Esophagus (tissue), 2 donors: ENCODE measurements at regions not wholly inside any gene's neighbourhood (a gene's known extent, or its start where the extent isn't known, plus 50 kb on each side); places are given as distances from the start of the nearest gene placed in this dataset.

Experiments
- H3K27ac ChIP-seq, 2 donors: one replicate each; pipeline ENCODE4 v1.5.1; 2013; ENCODE audit warnings: low read depth in 2 of 2, mild to moderate bottlenecking in 2 of 2, inconsistent platforms in 1 of 2, low read length in 1 of 2, moderate library complexity in 1 of 2
- H3K27me3 ChIP-seq, 2 donors: one replicate each; pipeline ENCODE4 v1.6.1; 2013; ENCODE audit warnings: low read length in 2 of 2, control low read depth in 1 of 2, mild to moderate bottlenecking in 1 of 2; ENCODE audit not compliant: insufficient read depth in 2 of 2, control insufficient read depth in 1 of 2
- H3K36me3 ChIP-seq, 2 donors: one replicate each; pipeline ENCODE4 v1.6.1; 2013; ENCODE audit warnings: low read length in 1 of 2; ENCODE audit not compliant: control insufficient read depth in 2 of 2, insufficient read depth in 2 of 2
- H3K4me1 ChIP-seq, 2 donors: one replicate each; pipeline ENCODE4 v1.6.1; 2013; ENCODE audit warnings: low read length in 1 of 2; ENCODE audit not compliant: control insufficient read depth in 2 of 2, insufficient read depth in 2 of 2
- H3K4me3 ChIP-seq, 2 donors: one replicate each; pipeline ENCODE4 v1.5.1; 2013; ENCODE audit warnings: low read length in 2 of 2, mild to moderate bottlenecking in 2 of 2, low read depth in 1 of 2, moderate library complexity in 1 of 2
- H3K9me3 ChIP-seq, 2 donors: one replicate each; pipeline ENCODE4 v1.6.1; 2013; ENCODE audit warnings: mild to moderate bottlenecking in 2 of 2, low read depth in 1 of 2, low read length in 1 of 2, moderate library complexity in 1 of 2; ENCODE audit not compliant: control insufficient read depth in 2 of 2, insufficient read depth in 1 of 2
- WGBS, 2 donors: extraction: QIAGEN DNeasy Blood & Tissue Kit; methylation state at CpG; one replicate each; pipeline ENCODE4 v1.1.7; 2013; 5-methylcytosine and 5-hydroxymethylcytosine counted together
- donor health status: healthy with polysubstance abuse.
- donor health status: Bipolar disorder and iron deficiency.

- H3K27ac ChIP-seq: no peak overlapping the region
- H3K4me1 ChIP-seq: peaks cover 0 to 3% of the 10 kb centered on the region in 2 donors
- no peaks in the 10 kb centered on the region for H3K36me3 ChIP-seq
- no peaks in the 10 kb centered on the region for H3K27me3 ChIP-seq
- no peak overlapping the region for H3K4me3 ChIP-seq
- no peaks in the 10 kb centered on the region for H3K9me3 ChIP-seq
- 59 to 72% methylated on average over 15 of the region's 15 CpGs for WGBS, 2 donors
Measured at GRCh38 chr15:69578787-69579583, 126.4 kb downstream of the RPLP1 start.

GRCh38 chr15:69579950-69580618 lies 127.5 kb downstream of the RPLP1 start:
- Histone ChIP-seq H3K27me3 (no peaks in the 10 kb centered on the region), H3K27ac (no peak overlapping the region), H3K9me3 (no peaks in the 10 kb centered on the region), H3K36me3 (no peaks in the 10 kb centered on the region), H3K4me3 (no peak overlapping the region), H3K4me1 (peaks cover 0 to 3% of the 10 kb centered on the region in 2 donors)
- WGBS, 2 donors: 81 to 89% methylated on average over 7 of the region's 7 CpGs

GRCh38 chr15:69583626-69584025 lies 131.0 kb downstream of the RPLP1 start:
- no peak overlapping the region for H3K27ac ChIP-seq
- WGBS, 2 donors: 62 to 73% methylated on average over 3 of the region's 3 CpGs
- no peaks in the 10 kb centered on the region for H3K9me3 ChIP-seq
- no peaks in the 10 kb centered on the region for H3K27me3 ChIP-seq
- no peak overlapping the region for H3K4me3 ChIP-seq
- peaks cover 0 to 3% of the 10 kb centered on the region in 2 donors for H3K4me1 ChIP-seq
- H3K36me3 ChIP-seq: no peaks in the 10 kb centered on the region

- no peaks in the 10 kb centered on the region for H3K9me3 ChIP-seq
- H3K27ac ChIP-seq: no peak overlapping the region
- H3K36me3 ChIP-seq: no peaks in the 10 kb centered on the region
- no peaks in the 10 kb centered on the region for H3K4me1 ChIP-seq
- WGBS, 2 donors: 60 to 68% methylated on average over 3 of the region's 3 CpGs
- H3K27me3 ChIP-seq: no peaks in the 10 kb centered on the region
- no peak overlapping the region for H3K4me3 ChIP-seq
Measured at GRCh38 chr15:69585937-69586336, 133.3 kb downstream of the RPLP1 start.

- Histone ChIP-seq H3K4me3 (no peak overlapping the region), H3K4me1 (no peaks in the 10 kb centered on the region), H3K9me3 (no peaks in the 10 kb centered on the region), H3K27ac (no peak overlapping the region), H3K27me3 (no peaks in the 10 kb centered on the region), H3K36me3 (no peaks in the 10 kb centered on the region)
- WGBS, 2 donors: 95 to 96% methylated on average over 9 of the region's 9 CpGs
Measured at GRCh38 chr15:69586721-69587120, 134.1 kb downstream of the RPLP1 start.

- no peak overlapping the region for H3K4me3 ChIP-seq
- no peaks in the 10 kb centered on the region for H3K9me3 ChIP-seq
- H3K27me3 ChIP-seq: no peaks in the 10 kb centered on the region
- no peaks in the 10 kb centered on the region for H3K36me3 ChIP-seq
- WGBS, 2 donors: 67 to 72% methylated on average over 4 of the region's 4 CpGs
- H3K4me1 ChIP-seq: no peaks in the 10 kb centered on the region
- H3K27ac ChIP-seq: no peak overlapping the region
Measured at GRCh38 chr15:69587723-69588426, 135.3 kb downstream of the RPLP1 start.

GRCh38 chr15:69590201-69590710 lies 137.6 kb downstream of the RPLP1 start:
- no peak overlapping the region for H3K27ac ChIP-seq
- H3K27me3 ChIP-seq: no peaks in the 10 kb centered on the region
- H3K4me3 ChIP-seq: no peak overlapping the region
- no peaks in the 10 kb centered on the region for H3K36me3 ChIP-seq
- H3K9me3 ChIP-seq: no peaks in the 10 kb centered on the region
- H3K4me1 ChIP-seq: peaks cover 0 to 11% of the 10 kb centered on the region in 2 donors
- WGBS, 2 donors: 89 to 93% methylated on average over 8 of the region's 8 CpGs

GRCh38 chr15:69590932-69591524 lies 138.4 kb downstream of the RPLP1 start:
- Histone ChIP-seq H3K4me1 (peaks cover 3 to 18% of the 10 kb centered on the region in 2 donors), H3K4me3 (no peak overlapping the region), H3K27ac (no peak overlapping the region), H3K36me3 (no peaks in the 10 kb centered on the region), H3K27me3 (no peaks in the 10 kb centered on the region), H3K9me3 (no peaks in the 10 kb centered on the region)
- 90 to 94% methylated on average over 5 of the region's 5 CpGs for WGBS, 2 donors

- 57% methylated on average over 4 of the region's 4 CpGs for WGBS, 2 donors
- Histone ChIP-seq H3K4me3 (no peak overlapping the region), H3K4me1 (peaks cover 3 to 18% of the 10 kb centered on the region in 2 donors), H3K36me3 (no peaks in the 10 kb centered on the region), H3K27me3 (no peaks in the 10 kb centered on the region), H3K9me3 (no peaks in the 10 kb centered on the region), H3K27ac (no peak overlapping the region)
Measured at GRCh38 chr15:69591905-69592508, 139.4 kb downstream of the RPLP1 start.
